ENCODE measurements at regions not wholly inside any gene's neighbourhood (a gene's known extent, or its start where the extent isn't known, plus 50 kb on each side); places are given as distances from the start of the nearest gene placed in this dataset.

- no peak for TF ChIP-seq CTCF (IDR thresholded peaks at IDR 0.05; ENCODE audit: extremely low read depth in 1 of 2, insufficient read depth in 1 of 2, low read depth in 1 of 2, low read length in 2 of 2)
- no peak for TF ChIP-seq GATA2 (IDR thresholded peaks at IDR 0.05; ENCODE audit: insufficient read depth, insufficient read length, low read depth, low read length)
- no peak for TF ChIP-seq POLR2A (IDR thresholded peaks at IDR 0.05; ENCODE audit: low read depth, low read length)
- TF ChIP-seq JUN (IDR thresholded peaks at IDR 0.05; ENCODE audit: borderline replicate concordance, insufficient read depth, insufficient read length, low read depth): no peak
- no peak for TF ChIP-seq EZH2 (IDR thresholded peaks at IDR 0.05; ENCODE audit: borderline replicate concordance, low read depth, low read length, severe bottlenecking)
- TF ChIP-seq POLR2AphosphoS5 (IDR thresholded peaks at IDR 0.05; ENCODE audit: insufficient read depth, low read depth, low read length): no peak
- no peak for TF ChIP-seq MAX (IDR thresholded peaks at IDR 0.05; ENCODE audit: insufficient read depth, insufficient read length)
- no peak for TF ChIP-seq FOS (IDR thresholded peaks at IDR 0.05; ENCODE audit: borderline replicate concordance, insufficient read depth, low read length)
- no peak for TF ChIP-seq MYC (IDR thresholded peaks at IDR 0.05; ENCODE audit: low read depth, low read length)
Measured at GRCh38 chr2:14114275-14114674, 518.2 kb upstream of the LRATD1 start.

Measured in endothelial cell of umbilical vein (primary cell).